NCI-H524 (cell line): ENCODE measurements at regions not wholly inside any gene's neighbourhood (a gene's known extent, or its start where the extent isn't known, plus 50 kb on each side); places are given as distances from the start of the nearest gene placed in this dataset.
"Not testable (repeated sequence)": the region's sequence is repeated elsewhere in the genome, so short reads cannot be mapped to it uniquely, and the experiment has no call there.

ENCODE experiments used
- DNase-seq, 2 experiments: peaks; one replicate each; lab custom pipeline; 2025; lab: John Stamatoyannopoulos, UW

DNA sequence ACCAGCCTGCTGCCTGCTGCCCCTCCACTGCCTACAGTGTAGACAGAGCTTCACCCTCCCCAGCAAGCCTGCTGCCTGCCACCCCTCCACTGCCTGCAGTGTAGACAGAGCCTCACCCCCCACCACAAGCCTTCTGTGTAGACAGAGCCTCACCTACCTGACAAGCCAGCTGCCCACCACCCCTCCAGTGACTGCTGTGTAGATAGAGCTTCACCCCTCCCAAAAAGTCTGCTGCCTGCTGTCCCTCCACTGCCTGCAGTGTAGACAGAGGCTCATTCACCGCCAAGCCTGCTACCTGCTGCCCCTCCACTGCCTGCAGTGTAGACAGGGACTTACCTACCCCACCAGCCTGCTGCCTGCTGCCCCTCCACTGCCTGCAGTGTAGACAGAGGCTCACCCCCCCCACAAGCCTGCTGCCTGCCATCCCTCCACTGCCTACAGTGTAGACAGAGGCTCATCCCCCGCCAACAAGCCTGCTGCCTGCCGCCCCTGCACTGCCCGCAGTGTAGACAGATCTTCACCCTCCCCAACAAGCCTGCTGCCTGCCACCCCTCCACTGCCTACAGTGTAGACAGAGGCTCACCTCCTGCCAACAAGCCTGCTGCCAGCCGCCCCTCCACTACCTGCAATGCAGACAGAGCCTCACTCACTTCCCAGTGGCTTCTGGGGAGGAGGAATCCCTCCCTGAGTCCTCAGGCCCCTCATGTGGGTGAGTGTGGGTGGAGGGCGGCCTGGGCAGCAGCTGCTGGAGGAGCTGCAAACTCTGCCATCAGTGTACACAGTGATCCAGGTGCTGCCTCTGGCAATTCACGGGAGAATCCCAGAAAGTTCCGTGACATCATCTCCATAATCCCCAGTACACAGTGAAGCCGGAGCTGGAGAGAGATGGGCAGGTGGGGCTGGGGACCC, 140.9 kb downstream of the DLL1 start:
- no peak for DNase-seq

DNA sequence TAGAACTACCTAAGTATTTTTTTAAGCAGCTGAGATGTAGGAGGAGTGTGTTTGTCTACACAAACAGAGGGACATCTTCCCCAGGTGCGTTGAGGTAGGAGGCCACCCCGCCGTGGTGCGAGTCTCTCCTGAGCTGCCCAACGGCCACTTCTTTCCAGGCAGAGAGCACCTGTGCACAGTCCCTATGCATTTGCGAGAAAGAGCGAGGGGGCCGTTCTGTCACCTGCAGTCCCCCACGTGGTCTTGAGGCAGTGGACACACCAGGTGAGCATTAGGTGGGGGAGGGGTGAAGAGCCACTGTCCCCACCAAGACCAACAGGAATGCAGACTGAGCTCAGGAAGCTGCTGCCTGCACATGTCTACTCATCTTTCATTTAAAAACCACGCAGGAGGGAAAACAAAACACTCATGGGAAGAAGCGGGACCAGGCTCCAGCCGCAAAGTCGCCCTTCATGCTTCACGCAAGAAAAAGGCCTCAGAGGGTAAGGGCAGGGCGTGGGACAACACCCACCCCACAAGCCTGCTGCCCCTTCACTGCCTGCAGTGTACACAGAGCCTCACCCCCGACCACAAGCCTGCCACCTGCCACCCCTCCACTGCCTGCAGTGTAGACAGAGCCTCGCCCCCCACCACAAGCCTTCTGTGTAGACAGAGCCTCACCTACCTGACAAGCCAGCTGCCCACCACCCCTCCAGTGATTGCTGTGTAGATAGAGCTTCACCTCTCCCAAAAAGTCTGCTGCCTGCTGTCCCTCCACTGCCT, 142.0 kb downstream of the DLL1 start:
- DNase-seq: no peak

DNA sequence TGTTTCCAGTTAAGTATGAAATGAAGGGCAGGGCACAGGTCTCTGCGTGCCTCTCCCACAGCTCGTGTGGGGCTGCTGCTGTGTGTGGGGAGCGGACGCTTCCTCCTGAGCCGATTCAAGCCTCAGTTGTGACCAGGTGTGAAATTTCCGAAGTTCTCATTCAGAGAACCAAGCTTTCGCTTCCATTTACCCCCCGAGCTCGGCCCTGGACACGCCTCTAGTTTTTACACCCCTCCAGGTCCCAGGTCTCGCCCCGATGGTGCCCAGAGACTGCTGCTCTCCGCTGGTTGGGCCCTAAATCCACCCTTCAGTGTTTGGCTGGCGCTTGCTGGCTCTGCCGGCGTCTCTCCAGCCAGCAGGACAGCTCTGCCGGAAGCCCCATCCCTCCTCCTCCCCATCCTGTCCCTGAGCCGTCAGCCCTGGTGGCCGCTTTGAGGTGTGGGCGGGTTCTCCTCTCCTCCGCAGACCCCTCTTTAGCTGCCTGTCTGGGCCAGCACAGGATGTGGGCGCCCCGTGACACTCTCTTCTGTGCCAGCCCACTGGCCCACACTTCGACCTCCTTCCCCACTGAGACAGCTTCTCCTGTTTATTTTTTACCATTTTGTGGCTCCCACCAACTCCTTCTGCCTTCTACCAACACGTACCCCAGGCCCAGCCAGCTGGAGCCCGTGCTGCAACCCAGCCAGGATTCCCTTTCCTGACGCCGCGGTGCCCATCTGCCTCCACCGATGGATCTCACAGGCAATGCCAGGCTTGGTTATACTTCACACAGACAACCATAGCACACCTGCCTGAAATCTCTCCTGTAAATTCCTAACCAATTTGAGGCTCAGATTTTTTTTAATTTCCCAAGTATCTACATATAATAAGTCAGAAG, 142.8 kb downstream of the DLL1 start:
- no peak for DNase-seq

DNA sequence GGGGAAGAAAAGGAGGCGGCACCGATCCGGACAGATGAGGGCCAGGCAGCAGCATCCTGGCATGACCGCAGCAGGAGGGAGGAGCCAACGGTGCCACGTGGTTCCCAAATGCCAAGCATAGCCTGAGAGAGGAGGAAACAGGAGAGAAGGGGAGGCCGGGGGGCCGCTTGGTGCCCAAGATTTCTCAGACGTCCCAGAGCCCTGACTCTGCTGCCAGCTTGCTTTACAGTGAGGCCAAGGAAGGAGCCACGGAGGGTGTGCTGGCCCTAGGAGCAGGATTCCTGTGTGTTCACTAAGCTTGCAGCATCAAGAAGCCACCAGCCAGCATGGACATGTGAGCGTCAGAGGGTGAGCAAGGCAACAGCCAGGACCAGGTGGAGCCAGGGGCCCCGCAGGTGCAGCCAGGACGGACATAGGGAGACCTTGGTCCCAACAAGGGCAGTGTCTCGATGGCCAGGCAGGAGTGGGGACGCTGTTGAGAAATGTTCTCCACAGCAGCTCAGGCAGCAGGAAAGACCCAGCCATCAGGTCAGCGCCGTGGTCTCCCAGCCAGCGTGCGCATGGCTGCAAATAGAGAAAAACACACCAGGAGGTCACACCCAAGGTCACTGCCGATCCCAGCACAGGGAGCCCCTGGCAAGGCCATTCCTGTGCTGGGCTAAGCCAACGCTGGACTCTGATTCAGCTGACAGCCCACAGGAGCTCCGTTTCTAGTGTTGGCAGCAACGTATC, 143.7 kb downstream of the DLL1 start:
- DNase-seq: no peak

DNA sequence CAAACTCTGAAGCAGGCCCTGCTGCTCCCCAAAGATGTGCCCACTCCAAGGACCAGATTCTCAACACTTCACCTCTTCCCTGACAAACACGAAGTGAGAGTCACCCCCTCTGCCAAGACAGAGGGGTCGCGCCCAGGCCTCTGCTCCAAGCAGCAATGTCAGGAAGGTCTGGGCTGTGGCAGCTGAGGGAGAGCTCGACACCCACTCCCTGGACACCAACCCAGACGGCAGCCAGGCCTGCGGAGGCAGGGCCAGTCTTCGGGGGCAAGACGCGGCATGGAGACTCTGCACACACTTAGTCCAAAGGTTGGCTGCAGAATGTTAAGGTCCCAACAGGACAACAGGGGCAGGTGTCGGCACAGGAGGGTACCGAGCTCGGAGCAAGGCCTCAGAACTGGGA, 144.2 kb downstream of the DLL1 start:
- no peak for DNase-seq

DNA sequence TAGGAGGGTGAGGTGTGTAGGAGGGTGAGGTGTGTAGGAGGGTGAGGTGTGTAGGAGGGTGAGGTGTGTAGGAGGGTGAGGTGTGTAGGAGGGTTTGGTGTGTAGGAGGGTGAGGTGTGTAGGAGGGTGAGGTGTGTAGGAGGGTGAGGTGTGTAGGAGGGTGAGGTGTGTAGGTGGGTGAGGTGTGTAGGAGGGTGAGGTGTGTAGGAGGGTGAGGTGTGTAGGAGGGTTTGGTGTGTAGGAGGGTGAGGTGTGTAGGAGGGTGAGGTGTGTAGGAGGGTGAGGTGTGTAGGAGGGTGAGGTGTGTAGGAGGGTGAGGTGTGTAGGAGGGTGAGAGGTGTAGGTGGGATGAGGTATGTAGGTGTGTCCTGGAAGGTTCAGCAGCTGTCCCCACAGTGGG, 144.7 kb downstream of the DLL1 start:
- not testable (repeated sequence) for DNase-seq

DNA sequence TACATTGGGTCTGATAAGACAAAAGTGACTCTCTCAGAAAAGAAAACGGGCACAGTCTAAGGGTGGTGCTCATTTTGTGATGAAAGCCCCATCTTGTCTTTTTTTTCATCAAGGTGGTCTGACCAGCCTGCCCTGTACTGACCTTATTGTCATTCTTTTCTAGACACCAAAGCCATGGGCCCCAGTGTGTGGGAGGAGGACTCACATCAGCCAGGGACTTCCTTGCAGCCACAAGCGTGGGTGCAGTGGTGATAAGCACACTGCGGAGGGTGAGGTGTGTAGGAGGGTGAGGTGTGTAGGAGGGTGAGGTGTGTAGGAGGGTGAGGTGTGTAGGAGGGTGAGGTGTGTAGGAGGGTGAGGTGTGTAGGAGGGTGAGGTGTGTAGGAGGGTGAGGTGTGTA, 145.2 kb downstream of the DLL1 start:
- DNase-seq: not testable (repeated sequence)

DNA sequence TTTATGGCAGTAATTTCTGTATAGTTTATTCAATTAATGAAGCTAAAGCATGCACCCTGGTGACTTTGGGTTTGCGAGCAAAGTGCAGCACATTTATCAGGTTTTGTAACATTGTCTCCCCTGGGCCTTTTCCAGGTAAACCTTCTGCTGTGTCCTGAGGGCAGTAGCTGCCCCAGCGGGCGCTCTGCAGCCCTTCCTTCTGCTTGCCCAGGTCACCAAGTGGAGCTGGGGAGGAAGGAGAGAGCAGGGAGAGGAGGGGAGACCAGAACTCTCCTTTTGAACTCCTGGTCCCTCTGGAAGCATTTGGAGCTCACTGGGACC, 145.6 kb downstream of the DLL1 start:
- DNase-seq: no peak

DNA sequence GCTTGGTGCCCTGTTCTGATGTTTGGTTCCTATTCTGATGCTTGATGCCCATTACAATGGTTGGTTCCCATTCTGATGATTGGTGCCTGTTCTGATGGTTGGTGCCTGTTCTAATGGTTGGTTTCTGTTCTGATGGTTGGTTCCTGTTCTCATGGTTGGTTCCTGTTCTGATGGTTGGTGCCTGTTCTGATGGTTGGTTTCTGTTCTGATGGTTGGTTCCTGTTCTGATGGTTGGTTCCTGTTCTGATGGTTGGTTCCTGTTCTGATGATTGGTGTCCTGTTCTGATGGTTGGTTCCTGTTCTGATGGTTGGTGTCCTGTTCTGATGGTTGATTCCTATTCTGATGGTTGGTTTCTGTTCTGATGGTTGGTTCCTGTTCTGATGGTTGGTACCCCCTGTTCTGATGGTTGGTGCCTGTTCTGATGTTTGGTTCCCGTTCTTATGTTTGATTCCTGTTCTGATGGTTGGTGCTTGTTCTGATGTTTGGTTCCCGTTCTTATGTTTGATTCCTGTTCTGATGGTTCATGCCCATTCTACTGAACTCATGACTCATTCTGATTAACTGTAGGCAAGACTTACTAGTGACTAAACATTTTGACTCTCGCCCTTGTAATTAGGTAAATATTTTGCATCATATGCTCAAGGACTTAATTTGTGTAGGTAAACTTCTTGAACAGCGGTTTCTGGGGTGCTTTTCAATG, 146.2 kb downstream of the DLL1 start:
- DNase-seq: no peak

DNA sequence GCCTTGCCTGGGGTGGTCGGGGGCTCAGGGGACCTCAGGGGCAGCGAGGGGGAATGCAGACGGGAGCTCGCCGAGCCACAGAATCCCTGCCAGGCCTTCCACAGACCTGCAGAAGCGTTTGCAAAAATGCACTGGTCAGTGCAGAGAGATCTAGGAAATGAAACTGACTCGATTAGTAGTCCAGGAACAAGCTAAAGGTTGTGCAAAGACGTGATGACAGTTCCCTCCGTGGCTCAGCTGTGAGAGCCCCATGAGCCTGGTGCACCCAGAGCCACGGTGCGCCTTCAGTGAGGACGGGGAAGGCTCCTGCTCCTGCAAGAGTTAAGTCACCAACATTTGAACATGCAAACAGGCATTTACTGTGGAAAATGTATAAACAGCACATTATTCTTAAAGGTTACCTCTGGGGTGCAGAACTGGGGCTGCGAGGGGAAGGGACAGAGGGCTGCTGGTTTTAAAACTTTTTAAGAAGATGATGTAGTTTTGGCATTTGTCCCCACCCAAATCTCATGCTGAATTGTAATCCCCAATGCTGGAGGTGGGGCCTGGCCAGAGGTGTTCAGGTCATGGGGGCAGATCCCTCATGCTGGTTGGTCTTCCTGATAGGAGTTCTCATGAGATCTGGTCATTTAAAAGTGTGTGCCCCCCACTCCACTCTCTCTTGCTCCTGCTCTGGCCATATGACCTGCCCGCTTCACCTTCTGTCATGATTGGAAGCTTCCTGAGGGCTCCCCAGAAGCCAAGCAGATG, 147.3 kb downstream of the DLL1 start:
- no peak for DNase-seq

DNA sequence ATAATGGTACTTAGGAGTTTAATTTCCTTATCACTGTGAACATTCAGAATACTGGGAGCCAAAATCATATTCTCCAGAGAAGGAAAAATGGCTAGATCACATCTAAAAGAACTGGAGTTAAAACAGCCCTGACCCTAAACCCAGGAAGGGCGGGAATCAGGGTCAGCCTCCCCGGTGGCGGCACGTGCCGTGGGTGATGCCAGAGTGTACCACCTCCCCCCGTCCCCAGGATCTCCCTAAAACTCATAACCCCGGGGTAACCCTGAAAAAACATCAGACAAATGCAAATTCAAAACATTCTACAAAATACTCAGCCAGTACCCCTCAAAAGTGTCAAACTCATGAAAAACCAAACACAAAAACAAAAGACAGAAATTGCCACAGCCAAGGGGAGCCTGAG, 148.3 kb downstream of the DLL1 start:
- no peak for DNase-seq

DNA sequence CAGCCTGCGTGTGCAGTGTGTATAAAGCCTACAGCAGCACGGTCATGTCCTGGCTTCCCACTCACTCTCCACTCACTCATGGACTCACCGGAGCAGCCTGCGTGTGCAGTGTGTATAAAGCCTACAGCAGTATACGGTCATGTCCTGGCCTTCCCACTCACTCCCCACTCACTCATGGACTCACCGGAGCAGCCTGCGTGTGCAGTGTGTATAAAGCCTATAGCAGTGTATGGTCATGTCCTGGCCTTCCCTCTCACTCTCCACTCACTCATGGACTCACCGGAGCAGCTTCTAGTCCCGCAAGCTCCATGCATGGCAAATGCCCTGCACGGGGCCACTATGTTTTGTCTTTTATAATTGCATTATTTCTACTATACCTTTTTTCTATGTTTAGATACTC, 149.8 kb downstream of the DLL1 start:
- DNase-seq: not testable (repeated sequence)

DNA sequence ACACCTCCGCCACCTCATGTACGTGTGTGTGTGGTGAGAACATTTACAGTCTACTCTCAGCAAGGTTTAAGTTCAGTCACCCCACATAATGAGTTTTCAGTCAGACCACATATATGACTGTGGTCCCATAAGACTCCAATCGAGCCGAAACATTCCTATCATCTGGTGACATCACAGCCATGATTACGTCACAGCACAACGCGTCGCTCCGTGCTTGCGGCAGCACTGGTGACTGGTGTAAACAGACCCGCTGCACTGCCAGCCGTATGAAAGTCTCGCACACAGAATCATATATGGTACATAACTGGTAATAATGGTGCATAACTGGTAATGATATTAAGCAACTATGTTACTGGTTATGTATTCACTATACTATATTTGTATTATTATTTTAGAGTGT, 150.7 kb downstream of the DLL1 start:
- no peak for DNase-seq

DNA sequence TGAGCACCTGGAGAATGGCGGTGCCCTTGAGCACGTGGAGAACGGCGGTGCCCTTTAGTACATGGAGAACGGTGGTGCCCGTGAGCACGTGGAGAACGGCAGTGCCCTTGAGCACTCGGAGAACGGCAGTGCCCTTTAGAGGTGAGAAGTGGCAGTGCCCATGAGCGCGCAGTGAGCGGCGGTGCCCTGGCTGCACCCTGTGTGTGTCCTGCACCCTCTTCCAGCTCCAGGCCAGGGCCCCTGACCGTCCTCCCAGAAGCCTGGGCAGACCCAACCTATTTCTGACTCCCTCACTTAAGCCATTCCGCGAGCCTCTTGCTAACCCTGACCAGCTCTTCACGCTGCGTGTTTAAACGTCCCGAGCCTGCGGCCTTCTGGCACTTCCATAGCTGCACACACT, 151.3 kb downstream of the DLL1 start:
- no peak for DNase-seq

DNA sequence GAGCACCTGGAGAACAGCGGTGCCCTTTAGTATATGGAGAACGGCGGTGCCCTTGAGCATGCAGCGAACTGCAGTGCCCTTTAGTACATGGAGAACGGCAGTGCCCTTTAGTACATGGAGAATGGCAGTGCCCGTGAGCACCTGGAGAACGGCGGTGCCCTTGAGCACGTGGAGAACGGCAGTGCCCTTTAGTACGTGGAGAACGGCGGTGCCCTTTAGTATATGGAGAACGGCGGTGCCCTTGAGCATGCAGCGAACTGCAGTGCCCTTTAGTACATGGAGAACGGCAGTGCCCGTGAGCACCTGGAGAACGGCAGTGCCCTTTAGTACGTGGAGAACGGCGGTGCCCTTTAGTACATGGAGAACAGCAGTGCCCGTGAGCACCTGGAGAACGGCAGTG, 151.8 kb downstream of the DLL1 start:
- not testable (repeated sequence) for DNase-seq

DNA sequence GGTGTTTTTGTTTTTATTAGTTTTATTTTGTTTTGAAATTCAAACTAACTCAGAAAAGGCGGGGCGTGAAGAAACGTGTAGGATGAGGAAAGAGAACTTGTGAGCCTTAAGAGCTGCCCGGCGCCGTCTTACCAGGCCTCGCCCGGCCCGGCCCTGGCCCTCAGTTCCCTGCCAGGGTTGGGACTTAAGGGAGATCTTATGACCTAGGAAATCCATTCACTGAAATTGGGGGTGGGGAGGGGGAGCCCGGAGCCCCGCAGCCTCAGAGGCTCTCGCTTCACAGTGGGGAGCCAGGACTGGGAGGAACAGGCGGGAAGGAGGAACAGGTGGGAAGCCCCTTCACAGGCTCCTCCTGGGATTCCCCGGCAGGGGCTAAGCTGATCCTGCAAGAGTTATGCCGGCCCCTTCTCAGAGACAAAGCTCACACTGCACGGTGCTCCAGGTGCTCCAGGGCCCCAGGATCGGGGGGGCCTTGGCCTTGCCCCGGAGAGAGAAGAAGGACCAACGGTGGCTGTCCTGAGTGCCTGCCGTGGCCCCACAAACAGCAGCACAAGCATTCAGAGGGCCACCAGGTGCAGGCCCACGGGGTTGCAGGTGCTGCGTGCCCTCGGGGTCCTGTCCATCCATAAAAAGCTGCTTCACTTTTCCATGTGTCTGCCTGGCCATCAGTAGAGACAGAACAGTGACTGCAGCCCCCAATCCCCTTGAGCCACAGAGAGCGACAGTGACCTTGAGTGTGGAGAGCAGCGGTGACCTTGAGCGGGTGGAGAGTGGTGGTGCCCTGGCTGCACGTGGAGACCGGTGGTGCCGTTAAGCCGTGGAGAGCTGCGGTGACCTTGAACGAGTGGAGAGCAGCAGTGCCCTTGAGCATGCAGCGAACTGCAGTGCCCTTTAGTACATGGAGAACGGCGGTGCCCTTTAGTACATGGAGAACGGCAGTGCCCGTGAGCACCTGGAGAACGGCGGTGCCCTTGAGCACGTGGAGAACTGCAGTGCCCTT, 152.7 kb downstream of the DLL1 start:
- DNase-seq: no peak

DNA sequence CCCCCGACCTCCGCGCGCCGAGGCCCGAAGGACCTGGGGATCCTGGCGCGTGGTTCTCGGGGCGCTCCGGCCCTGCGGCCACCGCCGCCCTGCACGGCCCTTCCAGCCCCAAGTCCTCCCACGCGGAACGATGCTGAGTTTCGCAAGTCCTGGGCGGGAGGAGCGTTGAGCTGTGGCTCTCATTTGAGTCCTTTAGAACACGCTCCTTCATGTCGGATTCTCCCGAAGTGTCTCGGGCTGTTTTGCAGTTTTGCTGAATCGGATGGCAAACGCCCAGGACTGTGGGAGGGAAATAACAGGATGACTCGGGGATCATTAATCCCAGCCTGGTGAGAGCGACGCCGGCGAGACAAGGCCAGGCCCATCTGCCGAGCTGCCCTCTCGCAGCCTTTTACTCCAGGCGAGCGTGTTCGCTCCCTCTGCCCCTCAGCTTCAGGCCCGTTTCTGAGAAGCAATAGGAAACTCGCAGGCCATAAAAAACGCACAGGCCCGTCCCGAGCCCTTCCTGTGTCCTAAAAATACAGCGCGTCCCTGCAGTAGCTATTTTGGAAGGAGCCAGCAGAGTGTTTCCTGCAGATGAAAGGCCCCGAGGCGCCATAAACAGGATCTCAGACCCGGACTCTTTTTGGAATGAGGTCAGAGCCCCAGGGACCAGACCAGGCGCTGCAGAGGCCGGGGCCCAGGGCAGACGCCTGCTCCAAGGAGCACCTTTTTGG, 153.5 kb downstream of the DLL1 start:
- no peak for DNase-seq

DNA sequence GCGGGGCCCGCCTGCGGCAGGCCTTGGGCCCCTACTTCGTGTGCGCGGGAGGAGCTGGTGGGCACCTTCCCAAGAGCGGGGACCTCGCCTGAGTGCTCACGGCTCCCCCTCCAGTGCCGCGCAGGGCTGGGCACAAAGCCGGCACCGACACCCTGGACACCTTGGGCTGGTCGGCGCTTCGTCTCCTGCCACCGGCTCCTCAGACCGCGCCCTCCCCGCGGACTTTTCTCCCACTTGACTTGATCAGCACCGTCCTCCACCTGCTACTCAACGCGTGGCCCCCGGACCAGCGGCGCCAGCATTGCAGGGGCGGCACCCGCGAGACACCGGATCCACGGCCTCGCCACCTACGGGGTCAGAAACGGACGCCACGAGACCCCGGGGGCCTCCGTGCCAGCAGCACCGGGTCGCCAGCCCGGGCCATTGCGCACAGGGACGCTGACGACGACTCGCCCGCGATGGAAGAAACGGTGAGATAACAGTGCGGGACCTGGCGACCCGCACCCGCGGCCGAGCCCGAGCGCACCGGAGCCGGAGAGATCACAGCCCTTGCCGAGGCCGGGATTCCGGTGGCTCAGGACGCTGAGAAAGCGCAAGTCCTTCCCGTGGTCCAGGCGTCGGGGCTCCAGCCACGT, 154.2 kb downstream of the DLL1 start:
- DNase-seq: no peak
